Mucosa of stomach (tissue), 1 donor: ENCODE measurements at regions not wholly inside any gene's neighbourhood (a gene's known extent, or its start where the extent isn't known, plus 50 kb on each side); places are given as distances from the start of the nearest gene placed in this dataset.

ENCODE experiments used
- H3K27me3 ChIP-seq: one replicate; pipeline ENCODE4 v1.7.0; 2013; ENCODE audit warnings: mild to moderate bottlenecking, low read length; ENCODE audit not compliant: control insufficient read depth, insufficient read depth
- H3K36me3 ChIP-seq: one replicate; pipeline ENCODE4 v1.7.0; 2013; ENCODE audit warnings: low read length; ENCODE audit not compliant: control insufficient read depth, insufficient read depth
- H3K4me1 ChIP-seq: one replicate; pipeline ENCODE4 v1.7.0; 2013; ENCODE audit warnings: mild to moderate bottlenecking, low read length; ENCODE audit not compliant: control insufficient read depth, insufficient read depth
- H3K4me3 ChIP-seq: one replicate; pipeline ENCODE4 v1.7.0; 2013; ENCODE audit warnings: low read length
- H3K9ac ChIP-seq: one replicate; pipeline ENCODE4 v1.7.0; 2013; ENCODE audit warnings: mild to moderate bottlenecking, low read length, moderate library complexity
- H3K9me3 ChIP-seq: one replicate; pipeline ENCODE4 v1.7.0; 2013; ENCODE audit warnings: mild to moderate bottlenecking, low read length, moderate library complexity; ENCODE audit not compliant: control insufficient read depth
- donor health status: Pancreatic carcinoma.

DNA sequence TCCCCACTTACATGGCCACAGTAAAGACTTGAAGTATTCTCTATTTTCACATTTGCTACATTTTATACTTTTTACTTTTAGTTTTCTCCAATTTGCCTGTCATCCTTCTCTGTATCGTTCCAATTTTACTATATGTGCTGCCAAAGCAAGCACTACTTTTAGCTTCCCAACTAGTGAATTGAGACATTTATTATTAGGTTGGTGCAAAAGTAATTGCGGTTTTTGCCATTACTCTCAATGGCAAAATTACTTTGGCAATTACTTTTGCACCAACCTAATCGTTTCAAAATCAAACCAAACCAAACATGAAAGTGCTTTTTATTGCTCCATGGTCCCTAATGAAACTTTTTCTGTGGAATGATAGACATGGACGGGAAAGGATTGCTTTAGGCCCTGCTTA lies 56.6 kb upstream of the ATF3 start:
- H3K9me3 ChIP-seq: no peaks in the 10 kb centered on the region
- H3K4me3 ChIP-seq: no peak overlapping the region
- H3K27me3 ChIP-seq: no peaks in the 10 kb centered on the region
- H3K4me1 ChIP-seq: no peaks in the 10 kb centered on the region
- no peak overlapping the region for H3K9ac ChIP-seq
- H3K36me3 ChIP-seq: no peaks in the 10 kb centered on the region

DNA sequence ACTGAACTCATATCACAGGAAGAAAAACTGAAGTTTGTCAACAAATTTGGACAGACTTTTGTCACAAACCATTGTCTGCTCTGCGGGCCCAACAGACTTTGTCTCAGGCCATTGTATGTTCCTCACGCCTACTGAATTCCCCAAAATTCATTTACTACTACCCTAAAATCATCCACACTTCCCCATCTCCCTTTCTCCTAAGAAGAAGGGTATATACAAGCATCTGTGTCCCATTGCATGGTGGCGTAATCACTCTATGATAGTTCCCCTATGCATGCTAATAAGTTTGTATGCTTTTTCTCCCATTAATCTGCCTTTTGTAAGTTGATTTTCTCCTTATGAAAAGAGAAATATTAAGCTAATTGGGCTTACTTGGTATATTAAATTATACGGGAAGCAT lies 54.9 kb upstream of the ATF3 start:
- Histone ChIP-seq H3K36me3 (no peaks in the 10 kb centered on the region), H3K9ac (no peak overlapping the region), H3K9me3 (no peaks in the 10 kb centered on the region), H3K4me3 (no peak overlapping the region), H3K4me1 (peaks cover 6% of the 10 kb centered on the region), H3K27me3 (no peaks in the 10 kb centered on the region)

DNA sequence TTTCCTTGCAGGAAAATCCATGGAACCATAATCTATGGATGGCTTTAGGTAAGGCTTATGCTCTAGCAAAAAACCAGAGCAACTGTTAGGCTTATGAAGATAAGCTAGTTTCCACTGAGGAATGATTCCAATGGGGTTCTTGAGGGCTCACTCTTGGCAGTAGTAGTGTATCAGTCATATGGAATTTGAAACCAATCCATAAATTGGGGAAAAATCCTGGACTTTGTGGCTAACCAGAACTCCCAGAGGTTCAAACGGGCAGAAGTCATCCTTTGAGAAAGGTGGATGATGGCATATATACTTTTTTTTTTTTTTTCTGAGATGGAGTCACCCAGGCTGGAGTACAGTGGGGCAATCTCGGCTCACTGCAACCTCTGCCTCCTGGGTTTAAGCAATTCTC lies 54.2 kb upstream of the ATF3 start:
- no peak overlapping the region for H3K9ac ChIP-seq
- no peaks in the 10 kb centered on the region for H3K27me3 ChIP-seq
- H3K36me3 ChIP-seq: no peaks in the 10 kb centered on the region
- no peaks in the 10 kb centered on the region for H3K9me3 ChIP-seq
- H3K4me1 ChIP-seq: peaks cover 11% of the 10 kb centered on the region
- H3K4me3 ChIP-seq: no peak overlapping the region

DNA sequence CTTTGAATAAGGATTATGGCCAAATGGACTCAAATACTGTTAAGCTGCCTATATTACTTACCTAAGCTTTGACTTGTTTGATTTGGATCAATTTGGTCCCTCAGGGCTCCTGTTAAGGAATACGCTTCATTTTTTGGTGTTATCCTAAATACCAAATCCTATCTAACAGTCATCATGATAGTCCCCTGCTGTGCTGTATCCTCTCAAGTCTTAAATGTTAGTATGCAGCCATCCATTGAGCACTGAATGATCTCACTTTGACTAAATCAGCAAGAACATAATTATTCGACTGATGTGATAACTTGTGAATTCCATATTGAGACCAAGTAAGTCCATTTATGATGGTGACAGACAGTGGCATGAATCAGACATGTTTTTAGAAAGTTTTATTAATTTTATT lies 53.1 kb upstream of the ATF3 start:
- H3K4me3 ChIP-seq: no peak overlapping the region
- no peaks in the 10 kb centered on the region for H3K9me3 ChIP-seq
- H3K36me3 ChIP-seq: no peaks in the 10 kb centered on the region
- no peaks in the 10 kb centered on the region for H3K27me3 ChIP-seq
- H3K4me1 ChIP-seq: peaks cover 11% of the 10 kb centered on the region
- no peak overlapping the region for H3K9ac ChIP-seq

DNA sequence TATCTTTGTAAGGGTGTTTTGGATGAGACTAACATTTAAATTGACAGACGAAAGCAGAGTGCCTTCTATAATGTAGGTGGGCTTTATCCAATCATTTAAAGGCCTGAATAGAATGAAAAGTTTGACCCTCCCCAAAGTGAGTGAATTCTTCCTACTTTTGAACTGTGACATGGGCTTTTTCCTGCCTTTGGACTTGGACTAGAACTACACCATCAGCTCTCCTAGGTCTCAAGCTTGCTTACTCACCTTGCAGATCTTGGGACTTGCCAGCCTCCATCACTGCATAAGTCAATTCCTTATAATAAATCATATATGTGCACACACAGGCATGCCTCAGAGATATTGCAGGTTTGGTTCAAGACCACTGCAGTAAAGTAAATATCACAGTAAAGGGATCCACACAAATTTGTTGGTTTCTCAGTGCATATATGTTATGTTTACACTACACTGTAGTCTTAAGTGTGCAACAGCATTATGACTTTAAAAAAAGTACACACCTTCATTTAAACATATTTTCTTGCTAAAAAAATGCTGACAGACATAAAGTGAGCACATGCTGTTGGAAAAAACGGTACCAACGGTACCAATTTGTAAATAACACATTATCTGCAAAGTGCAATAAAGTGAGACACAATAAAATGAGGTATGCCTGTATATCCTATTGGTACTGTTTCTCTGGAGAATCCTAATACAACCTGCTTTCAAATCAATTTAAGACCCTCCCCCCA lies 51.6 kb upstream of the ATF3 start:
- Histone ChIP-seq H3K9ac (no peak overlapping the region), H3K27me3 (no peaks in the 10 kb centered on the region), H3K4me1 (peaks cover 11% of the 10 kb centered on the region), H3K4me3 (no peak overlapping the region), H3K36me3 (no peaks in the 10 kb centered on the region), H3K9me3 (no peaks in the 10 kb centered on the region)

DNA sequence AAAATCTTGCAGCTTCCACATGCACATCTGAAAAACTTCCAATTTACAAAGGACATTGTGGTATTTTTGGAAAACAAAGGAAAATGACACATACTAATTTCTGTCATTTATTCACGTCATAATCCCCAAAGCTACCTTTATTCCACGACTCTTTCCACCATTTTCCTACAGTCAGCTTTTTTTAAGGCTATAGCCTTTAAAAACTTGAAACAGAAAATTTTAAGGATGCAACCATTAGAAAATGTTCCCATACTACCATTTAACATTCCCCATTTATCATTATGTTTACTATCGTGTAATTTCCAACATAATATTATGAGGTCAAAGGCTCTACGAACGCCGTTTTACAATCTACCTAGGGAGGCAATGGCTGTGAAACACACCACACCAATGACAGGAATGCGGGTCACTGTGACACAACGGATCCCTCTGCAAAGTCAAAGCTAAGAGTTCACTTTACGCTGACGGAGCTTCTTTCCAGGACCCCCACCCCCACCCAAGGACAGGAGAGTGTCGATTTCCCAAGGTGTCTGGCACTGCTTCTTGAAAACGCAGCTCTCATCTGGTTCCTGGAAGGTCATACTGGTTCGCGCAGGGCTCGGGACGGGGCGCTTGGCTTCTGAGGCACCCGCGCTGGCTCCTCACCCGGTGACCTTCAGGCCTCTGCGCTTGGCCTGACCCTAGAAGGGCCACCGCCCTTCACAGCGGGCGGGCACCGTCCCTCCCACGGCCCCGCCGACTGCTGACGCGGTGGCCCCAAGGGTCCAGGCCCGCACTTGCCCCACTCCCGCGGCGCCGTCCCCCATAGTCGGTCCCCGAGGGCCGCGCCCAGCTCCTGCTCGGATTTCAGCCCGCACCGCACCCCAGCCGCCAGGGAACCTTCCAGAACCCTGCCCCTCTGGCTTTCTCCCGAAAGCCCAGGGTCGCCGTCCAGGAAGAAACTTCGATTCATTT lies 50.5 kb upstream of the ATF3 start:
- peaks cover 11% of the 10 kb centered on the region for H3K4me1 ChIP-seq
- peak overlapping the region; percentile 98 for H3K9ac ChIP-seq
- no peaks in the 10 kb centered on the region for H3K9me3 ChIP-seq
- no peaks in the 10 kb centered on the region for H3K27me3 ChIP-seq
- no peaks in the 10 kb centered on the region for H3K36me3 ChIP-seq
- peak overlapping the region; percentile 83 for H3K4me3 ChIP-seq

DNA sequence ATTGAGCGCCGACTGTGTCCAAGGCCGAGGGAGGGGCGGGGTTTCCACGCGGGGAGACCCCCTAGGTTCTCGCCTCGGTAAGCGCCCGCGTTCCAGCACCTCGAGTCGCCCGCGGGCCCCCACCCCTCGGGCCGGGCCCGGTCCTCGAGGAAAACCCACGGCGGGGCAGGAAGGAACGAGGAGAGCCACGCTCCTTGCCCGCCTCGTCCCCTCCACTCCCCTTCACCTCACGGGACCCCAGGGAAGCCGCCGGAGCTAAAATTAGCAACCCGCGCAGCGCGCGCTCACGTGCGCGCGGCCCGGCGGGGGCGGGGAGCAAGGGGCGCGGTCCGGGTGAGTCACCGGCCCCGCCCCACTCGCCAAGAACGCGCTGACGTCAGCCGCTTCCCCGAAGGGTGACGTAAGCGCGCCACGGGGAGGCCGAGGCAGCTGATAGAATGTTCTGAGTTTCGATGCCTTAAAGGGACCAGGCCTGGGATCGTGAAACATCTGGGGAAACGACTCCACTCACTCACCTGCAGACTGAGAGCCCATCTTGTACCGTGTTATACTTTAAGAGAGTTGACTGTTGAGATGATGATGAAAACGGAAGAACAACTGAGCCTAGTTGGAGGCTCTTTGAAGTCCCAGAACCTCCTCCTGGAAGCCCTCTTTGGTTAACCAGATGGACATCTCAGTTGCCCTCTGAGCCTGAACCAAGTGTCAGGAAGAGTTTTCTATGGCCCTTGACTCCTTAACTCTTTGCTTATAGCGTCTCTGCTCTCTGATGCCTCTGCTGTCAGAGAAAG lies 49.7 kb upstream of the ATF3 start:
- Histone ChIP-seq H3K9ac (peak overlapping the region; percentile 98), H3K4me1 (peaks cover 11% of the 10 kb centered on the region), H3K4me3 (peak overlapping the region; percentile 83), H3K27me3 (no peaks in the 10 kb centered on the region), H3K36me3 (no peaks in the 10 kb centered on the region), H3K9me3 (no peaks in the 10 kb centered on the region)
